HCT116 (cell line): ENCODE measurements at regions not wholly inside any gene's neighbourhood (a gene's known extent, or its start where the extent isn't known, plus 50 kb on each side); places are given as distances from the start of the nearest gene placed in this dataset.

Experiments
- ATAC-seq: fragments of 200-7000 bp; cut with Tn5 transposase; 2 replicates; pipeline ENCODE4 v1.9.1; 2020; ENCODE audit warnings: mild to moderate bottlenecking, moderate library complexity
- BruUV-seq: library from RNA; stranded (reverse); fragments of 400-500 nt; replicated peaks from 2 replicates; lab custom pipeline; 2021; lab: Mats Ljungman, UMichigan
- CTCF ChIA-PET: fragments of 300-600 bp; sonication (Branson Sonifier 250); formaldehyde crosslinking; loops from one replicate; lab custom pipeline; 2021; ENCODE audit warnings: antibody characterized with exemption; lab: Charles Lee
- POLR2A ChIA-PET: fragments of 300-600, 350-600 bp; sonication (Branson Sonifier 250); formaldehyde crosslinking; loops from one replicate; lab custom pipeline; 2021; ENCODE audit warnings: antibody characterized with exemption; lab: Charles Lee
- RAD21 ChIA-PET, 2 experiments: fragments of 300-600 bp; sonication (Branson Sonifier 250); formaldehyde crosslinking; loops; one replicate each; lab custom pipeline; 2023; ENCODE audit warnings: low total read pairs in 2 of 2; ENCODE audit not compliant: uncharacterized antibody in 2 of 2, unreplicated experiment in 2 of 2, low non-redundant PET in 1 of 2; lab: Charles Lee
- DNase-seq: peaks from one replicate; pipeline ENCODE4 v3.0.0-alpha.2; 2010; ENCODE audit warnings: low read depth, low spot score
- H2AFZ ChIP-seq: fragments of 200-600 bp; shearing (Covaris generic), sonication (generic); 2 replicates; pipeline ENCODE4 v1.6.1; 2017; ENCODE audit warnings: low read depth, mixed run types, mixed read lengths, antibody characterized with exemption, low read length; ENCODE audit not compliant: poor library complexity, severe bottlenecking
- H3K27ac ChIP-seq: 2 replicates; pipeline ENCODE4 v1.5.1; 2012; ENCODE audit warnings: low read depth, low read length
- H3K27me3 ChIP-seq: fragments of 200-600 bp; sonication (generic); 2 replicates; pipeline ENCODE4 v1.6.1; 2016; ENCODE audit warnings: mixed run types, low read length, mixed read lengths; ENCODE audit not compliant: insufficient read depth
- H3K36me3 ChIP-seq, 2 experiments: fragments of 200-500 bp in 1 of 2; fragments of 200-600 bp in 1 of 2; sonication (Bioruptor generic) in 1 of 2; sonication (generic) in 1 of 2; 2 replicates each; pipeline versions ENCODE4 v1.5.1 to v1.6.1; 2014 to 2016; ENCODE audit warnings: low read length in 2 of 2, inconsistent platforms in 1 of 2, mixed read lengths in 1 of 2, mixed run types in 1 of 2; ENCODE audit not compliant: insufficient read depth in 2 of 2, control insufficient read depth in 1 of 2
- H3K4me1 ChIP-seq, 2 experiments: fragments of 200-600 bp in 1 of 2; sonication (generic) in 1 of 2; 2 replicates each; pipeline versions ENCODE4 v1.5.1 to v1.6.1; 2012 to 2017; ENCODE audit warnings: low read length in 2 of 2, inconsistent platforms in 1 of 2, mild to moderate bottlenecking in 1 of 2, mixed read lengths in 1 of 2, mixed run types in 1 of 2, moderate library complexity in 1 of 2; ENCODE audit not compliant: insufficient read depth in 2 of 2, control insufficient read depth in 1 of 2
- H3K4me2 ChIP-seq: fragments of 200-600 bp; sonication (generic); 2 replicates; pipeline ENCODE4 v1.6.1; 2017; ENCODE audit warnings: mixed run types, low read length, mixed read lengths
- H3K4me3 ChIP-seq, 2 experiments: fragments of 200-600 bp in 1 of 2; sonication (generic) in 1 of 2; replicated peaks in 1 of 2; 2 replicates each; pipeline ENCODE4 v1.5.1; 2011 to 2016; ENCODE audit warnings: low read length in 2 of 2, control low read depth in 1 of 2, low read depth in 1 of 2, mild to moderate bottlenecking in 1 of 2, mixed read lengths in 1 of 2, mixed run types in 1 of 2
- H3K79me2 ChIP-seq: fragments of 200-600 bp; sonication (generic); 2 replicates; pipeline ENCODE4 v1.6.1; 2017; ENCODE audit warnings: mild to moderate bottlenecking, mixed run types, low read length, moderate library complexity, mixed read lengths; ENCODE audit not compliant: insufficient read depth
- H3K9ac ChIP-seq: fragments of 200-600 bp; sonication (generic); 2 replicates; pipeline ENCODE4 v1.6.1; 2016; ENCODE audit warnings: low read length, mixed read lengths
- H3K9me2 ChIP-seq: fragments of 200-600 bp; sonication (generic), shearing (Covaris generic); 2 replicates; pipeline ENCODE4 v1.6.1; 2017; ENCODE audit warnings: mixed run types, mild to moderate bottlenecking, moderate library complexity; ENCODE audit not compliant: insufficient read depth
- H3K9me3 ChIP-seq, 2 experiments: fragments of 200-500 bp in 1 of 2; fragments of 200-600 bp in 1 of 2; sonication (Bioruptor generic) in 1 of 2; sonication (generic) in 1 of 2; 2 replicates each; pipeline ENCODE4 v1.6.1; 2014 to 2017; ENCODE audit warnings: low read length in 2 of 2, mixed read lengths in 2 of 2, inconsistent platforms in 1 of 2, low read depth in 1 of 2, mild to moderate bottlenecking in 1 of 2, mixed run types in 1 of 2, moderate library complexity in 1 of 2; ENCODE audit not compliant: control insufficient read depth in 1 of 2, insufficient read depth in 1 of 2
- H4K20me1 ChIP-seq: fragments of 200-600 bp; sonication (generic), shearing (Covaris generic); 2 replicates; pipeline ENCODE4 v1.6.1; 2017; ENCODE audit warnings: mixed run types, mild to moderate bottlenecking, moderate library complexity; ENCODE audit not compliant: insufficient read depth
- CTCF ChIP-seq, 3 experiments: fragments of 200-600 bp in 1 of 3; sonication (generic) in 1 of 3; IDR thresholded peaks in 2 of 3; conservative IDR thresholded peaks in 1 of 3; 2 replicates each; pipeline ENCODE4 v1.5.1; 2012 to 2017; ENCODE audit warnings: low read depth in 2 of 3, low read length in 2 of 3, antibody characterized with exemption in 1 of 3, borderline replicate concordance in 1 of 3, control low read depth in 1 of 3, mild to moderate bottlenecking in 1 of 3, mixed read lengths in 1 of 3, mixed run types in 1 of 3, moderate library complexity in 1 of 3; ENCODE audit not compliant: insufficient read depth in 1 of 3
- ELF1 ChIP-seq: IDR thresholded peaks from 2 replicates; pipeline ENCODE4 v1.6.1; 2012; ENCODE audit warnings: low read depth, borderline replicate concordance
- EZH2 ChIP-seq: fragments of 200-600 bp; sonication (generic); IDR thresholded peaks from 2 replicates; pipeline ENCODE4 v1.6.1; 2017; ENCODE audit warnings: antibody characterized with exemption, mixed run types
- MAX ChIP-seq: IDR thresholded peaks from 2 replicates; pipeline ENCODE4 v1.6.1; 2012
- POLR2AphosphoS5 ChIP-seq: IDR thresholded peaks from 2 replicates; pipeline ENCODE4 v1.6.1; 2011; ENCODE audit warnings: mild to moderate bottlenecking, low read depth, low read length, moderate library complexity
- SRF ChIP-seq: IDR thresholded peaks from 2 replicates; pipeline ENCODE4 v1.6.1; 2012; ENCODE audit warnings: low read depth
- intact Hi-C: fragments of 100-400 bp; cut with micrococcal nuclease; formaldehyde crosslinking; loops from 2 replicates; pipeline ENCODE4 v1.10.0; 2022
- TF ChIP-seq, protein P1 (sequence below): IDR thresholded peaks from 2 replicates; pipeline ENCODE4 v1.6.1; 2011; ENCODE audit warnings: mild to moderate bottlenecking, low read length, moderate library complexity; ENCODE audit not compliant: insufficient replicate concordance; ENCODE audit errors: extremely low read depth

GRCh38 chrY:12271162-12271561 is 429.9 kb upstream of the USP9Y start:
- no TSS peak for BruUV-seq
- Histone ChIP-seq H3K9me3 (no peaks in the 10 kb centered on the region), H3K27ac (no peak overlapping the region), H3K79me2 (no peaks in the 10 kb centered on the region), H4K20me1 (no peaks in the 10 kb centered on the region), H3K4me2 (no peak overlapping the region), H3K4me1 (no peaks in the 10 kb centered on the region), H3K9me2 (no peaks in the 10 kb centered on the region), H3K9ac (no peak overlapping the region), H3K4me3 (no peak overlapping the region), H2AFZ (no peak overlapping the region), H3K36me3 (no peaks in the 10 kb centered on the region), H3K27me3 (no peaks in the 10 kb centered on the region)
- DNase-seq (no peak), ATAC-seq (no peak)
- CTCF ChIA-PET, result no interaction called here
- no peak for TF ChIP-seq POLR2AphosphoS5
- TF ChIP-seq, protein P1, sequence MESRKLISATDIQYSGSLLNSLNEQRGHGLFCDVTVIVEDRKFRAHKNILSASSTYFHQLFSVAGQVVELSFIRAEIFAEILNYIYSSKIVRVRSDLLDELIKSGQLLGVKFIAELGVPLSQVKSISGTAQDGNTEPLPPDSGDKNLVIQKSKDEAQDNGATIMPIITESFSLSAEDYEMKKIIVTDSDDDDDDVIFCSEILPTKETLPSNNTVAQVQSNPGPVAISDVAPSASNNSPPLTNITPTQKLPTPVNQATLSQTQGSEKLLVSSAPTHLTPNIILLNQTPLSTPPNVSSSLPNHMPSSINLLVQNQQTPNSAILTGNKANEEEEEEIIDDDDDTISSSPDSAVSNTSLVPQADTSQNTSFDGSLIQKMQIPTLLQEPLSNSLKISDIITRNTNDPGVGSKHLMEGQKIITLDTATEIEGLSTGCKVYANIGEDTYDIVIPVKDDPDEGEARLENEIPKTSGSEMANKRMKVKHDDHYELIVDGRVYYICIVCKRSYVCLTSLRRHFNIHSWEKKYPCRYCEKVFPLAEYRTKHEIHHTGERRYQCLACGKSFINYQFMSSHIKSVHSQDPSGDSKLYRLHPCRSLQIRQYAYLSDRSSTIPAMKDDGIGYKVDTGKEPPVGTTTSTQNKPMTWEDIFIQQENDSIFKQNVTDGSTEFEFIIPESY, result no peak
- TF ChIP-seq EZH2, result no peak
- no peak for TF ChIP-seq ELF1
- no peak for TF ChIP-seq SRF
- TF ChIP-seq CTCF (IDR thresholded peaks at IDR 0.05 in 2 of 3, conservative IDR thresholded peaks at IDR 0.05 in 1 of 3; ENCODE audit: borderline replicate concordance in 1 of 3, insufficient read depth in 1 of 3, low read depth in 2 of 3, low read length in 2 of 3), result no peak
- TF ChIP-seq MAX, result no peak
- POLR2A ChIA-PET, result no interaction called here
- RAD21 ChIA-PET, result no interaction called here
- intact Hi-C loops, result no loop called here
